ENCODE measurements at regions not wholly inside any gene's neighbourhood (a gene's known extent, or its start where the extent isn't known, plus 50 kb on each side); places are given as distances from the start of the nearest gene placed in this dataset.
A peak's percentile ranks its signal among the peaks of the same experiment; 100 is the strongest.

DNA sequence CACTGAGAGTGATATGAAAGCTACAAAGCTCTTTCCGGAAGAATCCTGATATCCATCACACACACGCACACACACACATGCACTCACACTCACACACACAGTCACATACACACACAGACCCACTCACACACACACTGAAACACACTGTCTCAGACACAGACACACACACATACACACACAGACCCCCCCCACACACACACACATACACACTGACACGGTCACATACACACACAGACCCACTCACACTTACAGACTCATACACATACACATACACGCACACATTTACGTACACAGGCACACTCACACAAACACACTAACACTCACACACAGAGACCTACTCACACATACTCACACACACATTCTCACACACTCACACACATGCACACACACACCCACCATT, 58.6 kb downstream of the LIG4 start:
- no peak for DNase-seq (ENCODE audit: low read depth)

DNA sequence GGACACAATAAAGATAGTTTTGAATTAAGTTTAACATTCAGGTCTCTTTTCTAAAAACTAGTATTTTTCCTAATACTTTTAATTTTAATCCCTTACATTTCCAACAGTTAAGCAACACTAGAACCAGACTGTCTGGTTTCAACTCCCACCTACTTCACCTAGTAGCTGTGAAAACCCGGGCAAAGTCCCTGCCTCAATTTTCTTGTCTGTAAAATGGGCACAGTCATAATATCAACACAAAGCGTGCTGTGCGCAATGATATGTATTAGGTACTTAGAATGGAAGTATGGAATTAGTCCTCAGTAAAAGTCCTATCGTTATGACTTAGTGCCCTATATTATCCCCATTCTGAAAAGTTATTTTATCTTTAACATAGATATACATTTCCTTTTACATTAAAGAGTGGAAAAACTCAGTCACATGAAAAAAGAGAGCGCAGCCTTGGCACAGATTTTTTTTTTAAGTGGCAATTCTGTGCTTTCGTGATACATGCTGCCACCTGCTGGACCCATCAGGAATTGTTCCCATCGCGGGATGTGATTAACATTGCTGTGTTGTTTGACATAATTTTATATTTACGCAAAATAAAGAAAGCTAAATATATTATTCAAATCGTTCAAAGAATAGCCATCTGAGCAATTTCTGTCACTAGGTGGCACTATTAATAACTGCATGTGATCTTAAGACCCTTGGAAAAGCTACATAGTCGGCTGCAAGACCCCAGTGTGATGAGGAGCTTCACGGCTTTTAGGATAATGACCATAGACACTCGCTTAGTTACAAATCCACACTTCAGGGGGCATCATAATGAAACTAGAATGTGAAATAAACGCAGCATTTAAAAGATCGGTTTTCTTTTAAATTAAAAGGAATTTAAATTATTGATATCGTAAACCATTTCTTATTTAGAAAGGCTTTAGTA, 59.9 kb downstream of the LIG4 start:
- DNase-seq (ENCODE audit: low read depth): peak; percentile 42

DNA sequence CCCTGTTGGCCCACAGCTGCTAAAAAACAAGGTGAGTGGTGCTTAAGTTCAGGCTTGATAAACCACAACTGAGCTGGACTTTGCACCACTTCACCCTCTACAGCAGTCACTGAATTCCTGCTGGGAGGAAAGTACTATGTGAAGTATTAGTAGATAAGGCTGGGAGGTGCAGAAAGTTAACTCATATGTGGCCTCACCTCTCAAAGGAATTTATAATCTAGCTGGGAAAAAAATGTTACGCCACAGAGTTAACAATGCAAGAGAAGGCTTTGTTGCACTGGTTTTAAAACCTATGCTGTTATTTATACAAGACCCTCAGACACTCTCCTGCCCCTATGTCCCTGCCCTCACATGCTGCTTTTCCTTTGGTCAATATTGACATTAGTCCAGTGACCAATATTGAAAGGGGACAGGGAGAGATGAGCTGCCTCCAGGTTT, 60.9 kb downstream of the LIG4 start:
- DNase-seq (ENCODE audit: low read depth): peak; percentile 72

DNA sequence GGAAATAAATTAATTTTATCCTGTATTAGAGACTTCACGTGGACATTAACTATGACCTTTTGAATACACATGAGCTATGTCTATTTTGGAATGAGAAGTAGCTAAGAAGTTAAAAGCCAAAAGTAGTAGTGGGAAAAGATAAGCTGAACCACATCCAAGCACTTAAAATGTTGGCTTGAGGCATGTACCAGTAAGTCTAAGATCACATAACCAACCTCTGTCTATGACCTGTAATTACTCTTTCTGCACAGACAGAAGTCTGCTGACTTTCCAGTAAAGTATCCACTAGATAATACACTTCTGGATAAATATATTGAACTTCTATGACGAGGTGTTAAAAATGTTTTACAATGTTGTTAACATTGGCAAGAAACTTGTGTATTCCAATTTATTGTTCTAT, 68.7 kb downstream of the LIG4 start:
- no peak for DNase-seq (ENCODE audit: low read depth)

DNA sequence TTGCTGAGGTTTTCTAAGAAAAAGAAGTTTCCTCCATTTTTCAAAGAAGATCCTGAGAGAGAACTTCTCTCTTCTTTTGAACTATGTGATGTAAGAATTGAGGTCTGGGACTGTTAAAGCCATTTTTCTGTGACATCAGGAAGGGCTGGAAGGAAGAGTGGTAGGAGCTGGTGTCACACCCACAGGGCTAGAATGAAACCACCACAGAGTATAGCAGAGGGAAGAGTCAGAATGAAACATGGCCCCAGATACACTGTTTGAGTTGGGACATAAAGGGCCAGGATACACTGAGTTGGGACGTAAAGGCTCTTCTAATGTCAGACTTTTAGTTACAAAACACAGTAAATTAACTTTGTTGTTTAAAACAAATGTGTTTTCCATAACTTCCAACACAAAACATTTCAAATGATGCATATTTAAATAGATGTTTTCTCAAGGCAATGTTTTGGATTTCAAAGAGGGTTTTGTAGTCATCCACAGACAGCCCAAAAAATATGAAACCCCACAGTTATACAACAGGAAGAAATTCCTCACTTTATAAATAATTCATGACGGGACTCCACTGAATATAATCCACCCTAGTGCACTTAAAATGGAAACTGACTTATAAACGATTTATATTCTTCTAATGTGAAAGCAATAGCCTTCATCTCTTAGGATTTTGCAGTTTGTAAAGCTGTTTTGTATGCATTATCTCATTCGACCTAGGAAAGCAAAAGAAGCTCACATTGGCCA, 72.5 kb downstream of the LIG4 start:
- no peak for DNase-seq (ENCODE audit: low read depth)

DNA sequence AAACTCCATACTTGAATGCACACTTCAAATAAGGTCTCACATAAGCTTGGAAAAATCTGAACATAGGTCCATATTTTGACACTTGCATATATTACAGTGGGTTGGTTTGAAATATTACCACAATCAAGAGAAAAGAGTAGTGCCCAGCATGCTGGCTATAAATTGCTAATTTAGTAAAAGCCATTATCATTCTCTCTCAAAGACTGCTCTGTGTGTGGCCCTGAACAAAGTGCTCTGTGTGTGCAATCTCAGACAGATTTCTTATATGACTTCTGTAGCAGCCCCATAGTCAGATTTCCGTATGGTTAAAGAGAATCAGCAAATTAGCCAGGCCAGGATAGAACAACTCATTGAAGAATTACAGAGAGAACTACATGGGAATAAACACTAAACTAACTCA, 78.2 kb downstream of the LIG4 start:
- no peak for DNase-seq (ENCODE audit: low read depth)

DNA sequence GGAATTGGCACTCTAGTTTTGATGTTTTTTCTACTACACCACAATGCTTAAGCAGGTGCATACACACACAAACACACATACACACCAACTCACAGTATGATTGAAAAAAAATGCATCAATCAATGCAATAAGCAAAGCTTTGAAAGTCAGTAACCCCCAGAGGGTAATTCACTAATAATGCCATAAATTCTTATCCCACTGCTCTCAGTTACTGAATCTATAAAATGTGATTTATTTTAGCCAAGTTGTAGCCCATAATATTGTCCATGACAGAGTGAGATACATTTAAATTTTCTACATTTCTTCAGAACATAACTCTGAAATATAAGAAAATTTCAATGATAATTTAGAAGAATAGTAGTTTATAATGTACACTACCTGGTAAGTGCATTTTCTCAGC, 87.9 kb downstream of the LIG4 start:
- no peak for DNase-seq (ENCODE audit: low read depth)

DNA sequence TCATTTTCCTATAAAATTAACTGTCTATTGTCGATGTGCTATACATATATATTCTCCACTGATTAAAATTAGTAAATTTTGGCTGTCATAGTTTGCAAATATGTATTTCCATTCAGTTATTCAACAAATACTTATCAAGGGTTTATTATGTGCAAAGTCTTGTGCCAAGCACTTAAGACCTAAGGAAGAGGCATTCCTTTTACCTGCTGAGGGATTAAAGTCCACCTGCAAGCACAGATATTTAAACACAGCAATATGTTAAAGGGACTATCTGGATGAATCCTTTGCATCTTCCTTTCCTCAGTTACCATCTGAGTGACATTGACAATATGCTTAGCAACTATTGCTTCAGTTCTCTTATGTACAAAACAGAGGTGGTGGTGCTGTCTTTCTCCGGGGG, 89.3 kb downstream of the LIG4 start:
- DNase-seq (ENCODE audit: low read depth): no peak

DNA sequence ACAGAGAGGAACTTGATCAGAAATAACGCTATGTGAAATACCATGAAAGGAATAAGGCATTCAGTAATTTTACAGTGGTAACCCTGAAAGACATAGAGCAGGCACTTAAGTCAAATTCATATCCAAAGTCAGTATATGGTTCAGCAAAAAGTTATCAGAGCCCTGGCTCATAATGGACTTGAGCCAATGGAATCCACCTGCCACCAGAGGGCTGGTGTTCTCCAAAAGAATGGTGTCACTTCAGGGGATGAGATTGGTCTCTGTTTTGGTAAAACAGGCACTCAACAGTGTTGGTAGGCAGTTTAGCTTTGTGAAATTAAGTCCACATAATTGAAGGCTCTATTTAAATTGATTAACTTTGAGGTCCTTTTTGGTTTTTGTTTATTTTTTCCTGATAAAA, 93.9 kb downstream of the LIG4 start:
- no peak for DNase-seq (ENCODE audit: low read depth)

DNA sequence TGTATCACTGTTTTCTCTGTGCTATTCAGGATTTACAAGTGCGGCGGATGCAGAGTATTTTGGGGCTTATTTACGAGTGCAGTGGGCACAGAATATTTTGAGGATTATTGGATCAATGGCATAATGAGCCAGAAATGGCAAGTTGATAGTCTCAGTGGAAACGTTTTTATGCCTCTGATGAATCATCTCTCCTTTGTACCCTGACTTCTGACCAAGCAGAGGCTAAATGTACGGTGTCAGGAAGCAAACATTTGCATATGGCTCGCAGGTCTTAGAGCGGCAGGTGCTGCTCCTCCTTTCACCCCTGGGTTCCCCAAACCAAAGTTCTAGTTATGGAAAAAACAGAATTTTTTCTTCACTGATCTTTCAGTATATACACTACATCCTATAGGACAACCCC, 94.5 kb downstream of the LIG4 start:
- no peak for DNase-seq (ENCODE audit: low read depth)

DNA sequence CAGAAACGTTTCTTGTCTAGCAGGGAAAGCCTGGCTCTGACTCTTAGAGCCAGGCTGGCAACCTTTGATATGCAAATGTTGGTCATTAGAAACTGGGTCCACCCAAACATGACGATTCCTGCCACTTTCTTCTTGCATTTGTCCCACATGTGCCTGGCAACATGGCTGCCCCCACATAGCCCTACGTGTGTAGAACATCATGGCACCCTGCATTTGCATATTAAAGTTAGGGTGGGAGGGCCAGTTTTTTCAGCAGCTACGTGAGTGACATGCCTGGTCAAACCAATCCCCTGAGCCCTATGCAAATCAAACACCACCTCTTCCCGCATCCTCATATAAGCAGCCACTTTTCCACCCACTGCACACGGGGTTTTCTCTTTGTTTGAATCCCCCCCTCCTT, 95.0 kb downstream of the LIG4 start:
- DNase-seq (ENCODE audit: low read depth): no peak

DNA sequence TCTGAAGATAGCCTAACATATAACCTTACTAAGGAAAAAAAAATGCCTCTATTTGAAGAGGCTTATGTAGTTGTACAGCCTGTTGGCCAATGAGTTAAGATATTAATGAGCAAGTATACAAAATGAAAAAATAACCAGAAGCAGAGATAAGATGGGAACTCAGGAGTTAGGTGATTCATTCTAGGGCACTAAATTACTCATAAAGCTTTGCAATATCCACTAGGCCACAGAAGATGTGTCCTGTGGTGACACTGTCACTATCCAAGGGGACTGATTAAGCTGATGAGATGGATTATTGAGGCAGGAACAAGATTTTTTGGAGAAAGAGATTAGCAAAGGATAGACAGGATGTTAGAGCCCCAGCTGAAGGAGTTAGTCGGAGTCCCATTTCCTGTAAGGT, 99.6 kb downstream of the LIG4 start:
- peak; percentile 17 for DNase-seq (ENCODE audit: low read depth)

DNA sequence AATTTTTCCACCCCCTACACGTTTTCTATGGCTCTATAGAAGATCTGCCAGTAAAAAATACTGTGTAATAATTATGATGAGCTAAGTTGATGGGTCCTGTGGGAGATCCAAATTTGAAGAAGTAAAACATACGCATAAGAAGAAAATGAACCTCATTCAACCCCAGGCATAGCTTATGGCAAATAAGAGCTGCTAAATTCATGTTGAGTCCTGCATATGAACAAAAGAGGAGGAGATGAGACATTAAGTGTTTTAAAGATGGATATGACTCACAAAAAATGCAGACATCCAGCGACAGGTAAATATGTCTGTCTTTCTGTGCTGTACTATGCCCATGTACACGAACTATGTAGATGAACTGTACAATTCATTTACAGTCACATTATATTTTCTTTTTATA, 101.9 kb downstream of the LIG4 start:
- no peak for DNase-seq (ENCODE audit: low read depth)

DNA sequence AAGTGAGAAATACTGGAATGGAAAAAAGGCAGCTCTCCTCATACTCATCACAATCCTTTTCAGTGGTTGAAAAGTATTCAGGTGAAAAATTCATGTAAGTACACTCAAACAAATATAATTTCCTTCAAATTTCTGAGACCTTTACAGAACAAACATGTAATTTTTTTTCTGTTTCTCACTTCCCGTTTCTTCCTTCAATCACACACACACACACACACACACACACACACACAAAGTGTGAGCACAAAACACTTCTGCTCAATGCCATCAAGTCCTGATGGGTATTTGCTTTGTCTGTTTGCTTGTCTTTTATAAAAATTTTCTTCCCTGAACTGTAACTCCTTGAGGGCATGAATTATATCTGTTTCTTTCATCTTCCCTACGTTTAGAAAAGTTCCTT, 110.6 kb downstream of the LIG4 start:
- no peak for DNase-seq (ENCODE audit: low read depth)

DNA sequence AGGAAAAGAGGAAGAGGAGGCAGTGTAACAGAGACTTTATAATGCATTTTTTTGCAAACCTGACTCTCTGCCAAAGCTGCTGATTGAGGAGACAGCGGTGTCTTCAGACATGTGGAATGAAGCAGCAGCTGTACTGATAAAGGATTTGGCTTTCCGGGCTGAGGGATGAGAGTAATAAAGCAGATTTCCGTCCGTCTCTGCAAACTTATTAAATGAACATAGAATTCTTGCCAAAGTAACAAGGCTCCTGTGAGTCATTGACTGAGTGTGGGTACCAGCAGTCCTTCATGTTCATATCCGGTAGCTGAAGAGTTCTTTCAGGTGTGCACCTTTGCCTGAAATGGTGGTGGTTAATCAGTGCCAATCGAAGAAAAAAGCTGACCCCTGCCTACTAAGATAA, 112.6 kb downstream of the LIG4 start:
- peak; percentile 17 for DNase-seq (ENCODE audit: low read depth)

DNA sequence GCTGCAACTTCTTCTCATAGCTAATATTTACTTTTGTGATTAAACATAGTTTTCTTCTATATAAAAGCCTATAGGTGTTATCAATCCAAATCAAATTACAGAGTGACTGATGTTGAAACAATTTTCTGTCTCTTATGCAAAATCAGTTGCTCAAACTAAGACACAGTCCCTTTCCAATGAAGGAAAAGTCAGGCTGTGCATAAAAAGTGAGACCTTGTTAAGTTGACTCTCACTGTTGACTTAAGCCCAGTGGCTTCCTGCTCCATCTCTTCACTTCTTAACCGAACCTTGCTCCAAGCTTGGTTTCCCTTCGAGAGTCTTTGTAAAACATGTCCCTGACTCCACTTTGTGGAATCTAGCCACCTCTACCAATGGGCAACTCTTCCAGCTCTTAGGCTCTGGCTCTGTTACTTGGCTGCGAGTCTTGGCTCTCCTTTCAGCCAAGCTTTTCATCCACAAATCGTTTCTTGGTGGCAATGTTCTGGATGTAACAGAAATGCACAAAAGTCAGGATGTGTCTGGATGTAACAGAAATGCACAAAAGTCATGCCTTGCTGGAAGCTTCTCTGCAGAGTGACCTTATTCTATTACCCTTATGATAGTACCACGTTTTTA, 118.9 kb downstream of the LIG4 start:
- no peak for DNase-seq (ENCODE audit: low read depth)

DNA sequence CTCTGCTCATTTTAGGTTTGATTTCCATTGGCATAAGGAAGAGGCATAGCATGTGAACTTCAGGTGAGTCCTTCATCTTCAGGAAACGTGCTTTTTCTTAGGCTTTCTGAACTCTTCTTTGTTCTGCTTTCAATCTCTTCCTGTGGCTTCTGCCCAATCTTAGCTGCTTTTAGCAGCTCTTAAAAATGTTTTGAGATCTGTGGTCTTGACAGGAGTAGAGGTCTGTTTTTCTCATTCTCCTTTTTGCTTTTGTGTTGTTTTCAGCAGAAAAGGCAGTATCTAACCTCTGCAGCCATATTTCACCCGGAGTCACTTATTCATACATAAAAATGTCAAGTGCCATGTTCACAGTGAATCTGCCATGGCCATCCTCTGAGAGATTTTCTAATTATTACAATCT, 120.3 kb downstream of the LIG4 start:
- no peak for DNase-seq (ENCODE audit: low read depth)

DNA sequence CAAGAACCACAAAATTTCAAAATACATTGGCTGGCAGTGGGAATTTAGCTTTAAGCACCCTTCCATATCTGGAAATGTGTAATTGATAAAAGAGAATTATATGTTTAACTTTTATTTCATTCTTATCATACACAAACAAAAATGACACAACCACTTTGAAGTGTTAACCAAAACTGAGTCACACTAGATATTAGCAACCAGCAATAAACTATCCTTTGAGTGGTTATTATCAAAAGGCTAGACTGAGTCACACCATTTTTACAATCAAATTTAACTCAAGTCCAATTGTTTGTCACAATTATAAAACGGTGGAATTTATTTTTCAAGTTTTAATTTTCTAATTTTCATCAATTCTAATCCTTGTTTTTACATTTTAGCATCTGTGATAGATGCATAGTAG, 121.7 kb downstream of the LIG4 start:
- DNase-seq (ENCODE audit: low read depth): peak; percentile 10

DNA sequence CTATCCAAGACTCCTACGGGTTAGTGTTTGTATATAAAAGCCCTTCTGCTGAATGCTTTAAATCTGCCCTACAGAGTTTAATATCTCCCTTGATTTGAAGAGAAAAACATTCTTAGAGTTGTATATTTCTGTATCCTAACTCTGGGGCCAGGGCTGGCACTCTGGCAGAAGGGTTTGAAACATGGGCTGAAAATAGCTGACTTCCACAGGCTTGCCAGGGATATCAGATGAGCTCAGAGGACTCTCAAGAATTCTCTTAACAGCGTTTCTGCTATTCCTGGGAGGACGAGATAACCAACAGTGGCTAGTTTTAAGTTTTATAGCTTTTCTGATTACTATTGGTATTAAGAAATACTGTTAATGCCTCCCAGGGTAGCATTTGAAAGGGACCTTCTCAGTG, 127.5 kb downstream of the LIG4 start:
- DNase-seq (ENCODE audit: low read depth): no peak

DNA sequence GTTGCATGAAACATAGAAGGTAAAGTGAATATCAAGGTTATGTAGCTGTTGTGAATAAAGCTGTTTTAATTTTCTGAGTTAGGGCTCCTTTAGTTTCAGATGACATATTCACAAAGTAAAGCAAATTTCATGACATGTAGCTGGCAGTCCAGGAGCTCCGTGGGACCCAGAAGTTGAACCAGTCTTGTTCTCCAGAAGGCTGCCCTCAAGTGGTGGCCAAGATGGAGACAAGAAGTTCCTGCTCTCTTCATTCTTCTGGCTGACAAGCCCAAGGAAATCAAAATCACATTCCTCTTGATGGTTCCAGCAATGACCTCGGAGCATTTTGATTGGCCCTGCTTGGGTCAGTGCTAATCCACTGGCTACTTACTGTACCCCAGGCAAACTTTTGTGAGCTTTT, 128.7 kb downstream of the LIG4 start:
- peak; percentile 34 for DNase-seq (ENCODE audit: low read depth)

DNA sequence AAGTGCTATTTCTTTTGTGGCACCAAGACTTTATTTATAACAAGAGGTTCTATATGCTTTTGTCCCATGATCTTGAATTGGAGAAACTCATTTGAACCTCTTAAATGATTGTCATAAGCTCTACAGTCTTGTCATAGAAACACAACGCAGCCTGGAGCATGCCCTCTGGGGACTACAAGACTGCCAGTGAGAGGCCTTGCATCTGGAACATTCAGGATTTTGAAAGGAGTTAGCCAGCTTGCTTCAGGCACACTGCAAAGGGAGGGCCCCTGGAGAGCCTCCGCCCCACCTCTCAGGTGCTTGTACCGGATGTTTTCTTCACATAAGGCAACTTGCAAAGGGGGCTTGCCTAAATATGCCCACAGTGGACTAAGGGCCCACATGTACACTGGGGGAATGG, 130.5 kb downstream of the LIG4 start:
- no peak for DNase-seq (ENCODE audit: low read depth)

DNA sequence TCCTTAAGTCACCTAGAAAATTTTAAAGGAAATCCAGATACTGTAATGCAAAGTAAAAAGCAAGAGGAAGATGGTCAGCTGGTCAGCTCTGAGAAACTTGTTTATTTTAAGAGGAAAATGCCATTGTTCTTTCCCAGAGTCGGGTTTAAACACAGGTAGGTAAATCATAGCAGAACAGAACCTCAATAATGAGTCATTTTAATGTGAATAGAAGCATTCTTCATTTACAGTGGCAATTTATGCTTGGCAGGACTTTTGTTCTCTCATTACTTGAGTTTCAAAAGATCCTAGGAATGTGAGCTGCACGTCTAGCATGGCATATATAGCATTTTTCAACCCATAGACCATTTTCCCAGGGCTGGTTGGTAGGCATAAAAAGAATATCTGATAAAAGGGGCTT, 132.3 kb downstream of the LIG4 start:
- no peak for DNase-seq (ENCODE audit: low read depth)

DNA sequence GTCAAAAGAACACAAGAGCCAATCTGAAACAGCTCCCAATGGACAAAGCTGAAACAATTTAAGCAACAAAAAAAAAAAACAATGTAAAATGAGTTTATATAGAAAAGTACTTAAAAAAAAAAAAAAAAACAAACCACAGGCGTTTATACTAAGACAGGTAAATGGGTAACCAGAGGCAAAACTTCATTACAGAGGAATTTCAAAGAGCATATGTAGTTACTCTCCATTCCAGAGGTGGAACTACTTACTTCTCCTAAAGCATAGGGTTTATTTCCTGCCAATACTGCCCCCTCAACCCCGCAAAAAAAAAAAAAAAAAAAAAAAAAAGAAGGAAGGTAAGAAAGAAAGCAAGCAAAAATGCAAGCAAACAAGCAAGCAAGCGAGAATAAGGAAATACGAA, 132.9 kb downstream of the LIG4 start:
- DNase-seq (ENCODE audit: low read depth): no peak
